ENCODE measurements at regions not wholly inside any gene's neighbourhood (a gene's known extent, or its start where the extent isn't known, plus 50 kb on each side); places are given as distances from the start of the nearest gene placed in this dataset.

DNA sequence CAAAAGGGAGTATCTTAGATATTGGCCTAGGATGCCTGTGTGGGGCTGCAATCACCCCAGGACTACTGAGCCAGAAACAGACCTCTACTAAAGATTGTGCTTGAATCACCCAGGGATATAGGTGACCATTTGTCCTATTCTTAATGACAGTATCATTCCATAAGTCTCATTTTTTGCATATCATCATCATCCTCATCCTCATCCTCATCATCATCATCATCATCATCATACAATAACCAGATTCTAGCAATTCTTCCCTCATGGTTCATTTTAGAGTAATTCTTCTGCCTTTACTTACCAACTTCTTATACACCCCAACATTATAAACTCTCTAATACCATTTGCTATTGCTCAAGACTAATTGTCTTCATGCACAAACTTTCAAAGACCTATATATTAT lies 226.6 kb downstream of the B3GLCT start:
- no peak overlapping the region for H2BK5ac ChIP-seq (ENCODE audit: low read depth, low read length)
- H2BK12ac ChIP-seq (ENCODE audit: low read depth, low read length) = no peak overlapping the region
- no peaks in the 10 kb centered on the region for H3K79me2 ChIP-seq (ENCODE audit: control insufficient read depth in 1 of 2, insufficient read depth in 2 of 2, low read length in 2 of 2)
- no peaks in the 10 kb centered on the region for H4K20me1 ChIP-seq (replicated peaks in 1 of 2; ENCODE audit: control insufficient read depth in 1 of 2, insufficient read depth in 2 of 2, low read length in 2 of 2)
- H3K14ac ChIP-seq (ENCODE audit: insufficient read length) = no peak overlapping the region
- no peaks in the 10 kb centered on the region for H3K36me3 ChIP-seq (ENCODE audit: control insufficient read depth in 2 of 4, insufficient read depth in 4 of 4, low read length in 3 of 4)
- no peak overlapping the region for H2BK120ac ChIP-seq (replicated peaks; ENCODE audit: low read depth, low read length)
- no peak overlapping the region for H3K4me2 ChIP-seq (ENCODE audit: insufficient read depth in 1 of 2, low read depth in 2 of 2, low read length in 2 of 2)
- no peak overlapping the region for H3K18ac ChIP-seq (ENCODE audit: extremely low read depth, low read length)
- no peak overlapping the region for H3K4ac ChIP-seq (replicated peaks; ENCODE audit: insufficient read length, low read depth, low read length)
- no peak overlapping the region for H2AFZ ChIP-seq (ENCODE audit: low read length)
- FAIRE-seq = no peak
- no peaks in the 10 kb centered on the region for H3K27me3 ChIP-seq (replicated peaks in 1 of 4; ENCODE audit: control insufficient read depth in 3 of 4, extremely low read depth in 1 of 4, insufficient read depth in 3 of 4, low read length in 3 of 4)
- no peak overlapping the region for H2AK5ac ChIP-seq (ENCODE audit: low read depth, low read length)
- no peak overlapping the region for H4K8ac ChIP-seq (ENCODE audit: extremely low read depth, insufficient read depth, low read length)
- H3K4me3 ChIP-seq (ENCODE audit: extremely low read depth in 1 of 4, insufficient read depth in 2 of 4, low read depth in 3 of 4, low read length in 4 of 4) = no peak overlapping the region
- no peak overlapping the region for H2BK20ac ChIP-seq (ENCODE audit: low read length)
- no peak overlapping the region for H3K56ac ChIP-seq (replicated peaks; ENCODE audit: insufficient read length, low read depth, low read length)
- no peaks in the 10 kb centered on the region for H3K9me3 ChIP-seq (ENCODE audit: insufficient read depth in 2 of 2, low read depth in 1 of 2, low read length in 1 of 2)
- H3K23ac ChIP-seq (ENCODE audit: insufficient read length) = no peak overlapping the region
- H3K9ac ChIP-seq (replicated peaks in 1 of 4; ENCODE audit: extremely low read depth in 1 of 4, low read depth in 3 of 4, low read length in 3 of 4) = no peak overlapping the region
- no peak overlapping the region for H3K27ac ChIP-seq (ENCODE audit: low read depth, low read length)
- ChIA-PET POLR2A (ENCODE audit: partially characterized antibody) (no interaction called here), CTCF (ENCODE audit: partially characterized antibody) (interaction anchor here (1.2 to 10.4 kb wide), 2 partner anchors 111 to 191 kb away, joined by 4 to 114 read pairs; no protein-coding TSS in a partner anchor)
- no peak overlapping the region for H4K91ac ChIP-seq (replicated peaks; ENCODE audit: insufficient read length, low read length)
- TF ChIP-seq YY1 (IDR thresholded peaks at IDR 0.05; ENCODE audit: low read depth, low read length) = no peak
- TF ChIP-seq, protein P1, sequence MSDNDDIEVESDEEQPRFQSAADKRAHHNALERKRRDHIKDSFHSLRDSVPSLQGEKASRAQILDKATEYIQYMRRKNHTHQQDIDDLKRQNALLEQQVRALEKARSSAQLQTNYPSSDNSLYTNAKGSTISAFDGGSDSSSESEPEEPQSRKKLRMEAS (IDR thresholded peaks at IDR 0.05) = no peak
- no peak for TF ChIP-seq BACH1 (IDR thresholded peaks at IDR 0.05; ENCODE audit: low read length)
- no peak for TF ChIP-seq SRF (IDR thresholded peaks at IDR 0.05; ENCODE audit: low read depth, low read length)
- no peak for TF ChIP-seq SUZ12 (IDR thresholded peaks at IDR 0.05; ENCODE audit: low read length)
- no peak for TF ChIP-seq CEBPB (IDR thresholded peaks at IDR 0.05; ENCODE audit: low read depth, low read length)
- TF ChIP-seq SP1 (IDR thresholded peaks at IDR 0.05; ENCODE audit: low read depth, low read length) = no peak
- no peak for TF ChIP-seq RNF2 (IDR thresholded peaks at IDR 0.05; ENCODE audit: borderline replicate concordance, low read depth, low read length, missing control alignments, poor library complexity, severe bottlenecking)
- no peak for TF ChIP-seq BRCA1 (IDR thresholded peaks at IDR 0.05; ENCODE audit: low read depth, low read length)
- no peak for TF ChIP-seq TBP (IDR thresholded peaks at IDR 0.05; ENCODE audit: low read depth, low read length)
- TF ChIP-seq EGR1 (IDR thresholded peaks at IDR 0.05; ENCODE audit: borderline replicate concordance, low read depth, low read length) = no peak
- TF ChIP-seq SIRT6 (IDR thresholded peaks at IDR 0.05; ENCODE audit: low read length) = no peak
- TF ChIP-seq CBX5 (IDR thresholded peaks at IDR 0.05; ENCODE audit: low read depth, low read length) = no peak
- H3K23me2 ChIP-seq (ENCODE audit: low read depth, low read length) = no peaks in the 10 kb centered on the region
- no peak for DNase-seq (ENCODE audit: low read depth in 1 of 2, low spot score in 2 of 2)
- peaks cover 0 to 5% (median 0%) of the 10 kb centered on the region in 4 experiments; a peak in 1 of 7 replicates for H3K4me1 ChIP-seq (replicated peaks in 1 of 4; ENCODE audit: control insufficient read depth in 3 of 4, insufficient read depth in 4 of 4, low read length in 3 of 4)
- no peak overlapping the region for H4K5ac ChIP-seq (ENCODE audit: insufficient read length, low read depth, low read length)
- H3K79me1 ChIP-seq (ENCODE audit: low read depth, low read length) = no peaks in the 10 kb centered on the region
- H2BK15ac ChIP-seq (ENCODE audit: low read length) = no peak overlapping the region
